KMS-11 (cell line): ENCODE measurements at regions not wholly inside any gene's neighbourhood (a gene's known extent, or its start where the extent isn't known, plus 50 kb on each side); places are given as distances from the start of the nearest gene placed in this dataset.

Source experiments
- H2AFZ ChIP-seq: fragments of 200-600 bp; sonication (generic); 2 replicates; pipeline ENCODE4 v1.6.1; 2016; ENCODE audit warnings: antibody characterized with exemption, mixed run types, low read depth
- H3K27ac ChIP-seq: fragments of 200-600 bp; sonication (generic); 2 replicates; pipeline ENCODE4 v1.6.1; 2016; ENCODE audit warnings: mild to moderate bottlenecking, mixed run types
- H3K27me3 ChIP-seq: fragments of 200-600 bp; sonication (generic); 2 replicates; pipeline ENCODE4 v1.6.1; 2017; ENCODE audit warnings: mild to moderate bottlenecking, low read depth, mixed run types, moderate library complexity; ENCODE audit not compliant: insufficient read depth
- H3K36me3 ChIP-seq: fragments of 200-600 bp; sonication (generic); 2 replicates; pipeline ENCODE4 v1.6.1; 2017; ENCODE audit warnings: mild to moderate bottlenecking, mixed run types; ENCODE audit not compliant: insufficient read depth
- H3K4me1 ChIP-seq: fragments of 200-600 bp; sonication (generic); 2 replicates; pipeline ENCODE4 v1.6.1; 2016; ENCODE audit warnings: mild to moderate bottlenecking, low read depth, mixed run types; ENCODE audit not compliant: poor library complexity, severe bottlenecking
- H3K4me2 ChIP-seq: fragments of 200-600 bp; sonication (generic); 2 replicates; pipeline ENCODE4 v1.7.0; 2016; ENCODE audit warnings: mild to moderate bottlenecking, mixed run types
- H3K4me3 ChIP-seq: fragments of 200-600 bp; sonication (generic); IDR thresholded peaks from 2 replicates; pipeline ENCODE4 v1.6.1; 2017; ENCODE audit warnings: low read depth, low read length, mixed read lengths; ENCODE audit not compliant: insufficient read depth
- H3K79me2 ChIP-seq: fragments of 200-600 bp; sonication (generic); 2 replicates; pipeline ENCODE4 v1.6.1; 2016; ENCODE audit warnings: low read depth, mixed run types; ENCODE audit not compliant: insufficient read depth
- H3K9ac ChIP-seq: fragments of 200-600 bp; sonication (generic); 2 replicates; pipeline ENCODE4 v1.6.1; 2016; ENCODE audit warnings: mild to moderate bottlenecking, mixed run types
- H4K20me1 ChIP-seq: fragments of 200-600 bp; sonication (generic); 2 replicates; pipeline ENCODE4 v1.6.1; 2016; ENCODE audit warnings: mild to moderate bottlenecking, mixed run types; ENCODE audit not compliant: insufficient read depth
- TF ChIP-seq, protein P1 (sequence below): fragments of 200-600 bp; sonication (generic); conservative IDR thresholded peaks from 2 replicates; pipeline ENCODE4 v1.6.1; 2017; ENCODE audit warnings: low read depth, mild to moderate bottlenecking, antibody characterized with exemption, low read length, moderate library complexity, mixed read lengths

DNA sequence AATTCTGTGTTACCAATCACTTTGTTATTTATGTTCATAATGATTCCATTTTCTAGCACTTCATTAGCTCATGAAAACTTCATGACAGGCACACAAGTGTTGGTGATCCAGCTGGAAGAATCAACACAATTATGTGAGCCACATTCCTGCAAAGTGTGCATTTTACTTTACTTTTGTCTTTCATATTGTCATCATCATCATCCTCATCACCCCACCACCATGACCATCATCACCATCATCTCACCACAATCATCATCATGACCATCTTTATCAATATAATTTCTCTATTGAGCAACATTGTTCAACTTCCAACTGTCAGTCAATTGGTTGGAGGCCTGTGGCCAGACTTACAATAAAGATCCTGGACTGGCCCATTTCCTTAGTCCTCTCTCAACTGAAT, 159.4 kb upstream of the PRSS16 start:
- Histone ChIP-seq H3K36me3 (no peaks in the 10 kb centered on the region), H2AFZ (no peak overlapping the region), H4K20me1 (no peaks in the 10 kb centered on the region), H3K4me3 (no peak overlapping the region), H3K9ac (no peak overlapping the region), H3K4me1 (no peaks in the 10 kb centered on the region), H3K79me2 (no peaks in the 10 kb centered on the region), H3K27me3 (no peaks in the 10 kb centered on the region), H3K4me2 (no peak overlapping the region), H3K27ac (no peak overlapping the region)
- TF ChIP-seq, protein P1, sequence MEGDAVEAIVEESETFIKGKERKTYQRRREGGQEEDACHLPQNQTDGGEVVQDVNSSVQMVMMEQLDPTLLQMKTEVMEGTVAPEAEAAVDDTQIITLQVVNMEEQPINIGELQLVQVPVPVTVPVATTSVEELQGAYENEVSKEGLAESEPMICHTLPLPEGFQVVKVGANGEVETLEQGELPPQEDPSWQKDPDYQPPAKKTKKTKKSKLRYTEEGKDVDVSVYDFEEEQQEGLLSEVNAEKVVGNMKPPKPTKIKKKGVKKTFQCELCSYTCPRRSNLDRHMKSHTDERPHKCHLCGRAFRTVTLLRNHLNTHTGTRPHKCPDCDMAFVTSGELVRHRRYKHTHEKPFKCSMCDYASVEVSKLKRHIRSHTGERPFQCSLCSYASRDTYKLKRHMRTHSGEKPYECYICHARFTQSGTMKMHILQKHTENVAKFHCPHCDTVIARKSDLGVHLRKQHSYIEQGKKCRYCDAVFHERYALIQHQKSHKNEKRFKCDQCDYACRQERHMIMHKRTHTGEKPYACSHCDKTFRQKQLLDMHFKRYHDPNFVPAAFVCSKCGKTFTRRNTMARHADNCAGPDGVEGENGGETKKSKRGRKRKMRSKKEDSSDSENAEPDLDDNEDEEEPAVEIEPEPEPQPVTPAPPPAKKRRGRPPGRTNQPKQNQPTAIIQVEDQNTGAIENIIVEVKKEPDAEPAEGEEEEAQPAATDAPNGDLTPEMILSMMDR, result no peak

DNA sequence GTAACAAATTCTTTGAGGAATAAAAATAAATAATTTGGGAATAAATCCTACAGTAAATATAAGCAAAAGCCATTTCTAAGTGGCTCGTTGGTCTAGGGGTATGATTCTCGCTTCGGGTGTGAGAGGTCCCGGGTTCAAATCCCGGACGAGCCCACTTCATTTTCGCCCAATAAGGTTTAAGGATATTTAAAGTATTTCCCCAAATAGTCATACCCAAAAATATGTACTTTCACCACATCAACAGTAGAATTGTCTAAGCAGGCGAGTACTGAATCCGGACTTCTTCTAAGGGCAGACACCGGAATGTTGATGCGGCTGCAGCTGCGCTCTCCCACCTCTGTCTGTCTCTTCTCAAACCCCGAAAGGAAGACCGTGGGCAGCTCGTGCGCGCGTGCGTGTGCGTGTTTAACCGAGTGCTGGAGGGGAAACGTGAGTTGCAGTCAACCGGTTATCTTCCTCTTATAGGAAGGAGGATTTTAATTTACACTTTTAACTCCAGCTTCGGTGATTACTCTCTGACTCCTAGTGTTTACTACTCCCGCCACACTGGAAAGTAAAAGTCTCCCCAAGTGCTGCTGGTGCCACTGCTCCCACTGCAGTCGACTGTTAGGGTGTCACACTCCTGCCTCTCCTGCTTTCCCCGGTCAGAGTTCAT, 155.7 kb upstream of the PRSS16 start:
- H3K4me2 ChIP-seq, result no peak overlapping the region
- TF ChIP-seq, protein P1, result no peak
- H2AFZ ChIP-seq, result no peak overlapping the region
- no peaks in the 10 kb centered on the region for H3K27me3 ChIP-seq
- H4K20me1 ChIP-seq, result no peaks in the 10 kb centered on the region
- no peak overlapping the region for H3K27ac ChIP-seq
- no peak overlapping the region for H3K9ac ChIP-seq
- no peaks in the 10 kb centered on the region for H3K4me1 ChIP-seq
- H3K36me3 ChIP-seq, result no peaks in the 10 kb centered on the region
- H3K79me2 ChIP-seq, result no peaks in the 10 kb centered on the region
- no peak overlapping the region for H3K4me3 ChIP-seq

DNA sequence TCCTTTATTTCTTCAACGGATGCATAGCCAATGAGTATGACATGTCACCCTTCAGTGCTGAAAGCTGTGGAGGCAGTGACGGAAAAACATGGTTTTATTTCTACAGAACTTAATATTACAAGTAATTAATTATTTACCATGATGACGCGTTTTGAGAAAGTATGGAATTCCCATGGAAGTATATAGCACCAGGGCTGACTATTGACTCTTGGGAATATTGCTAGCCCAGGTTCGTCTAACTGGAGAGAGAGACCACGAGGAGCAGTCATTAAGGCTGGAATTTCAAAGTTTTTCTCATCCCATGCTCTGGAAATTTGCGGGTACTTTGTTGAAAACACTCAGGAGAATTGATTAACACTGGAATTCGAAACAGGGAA, 155.2 kb upstream of the PRSS16 start:
- Histone ChIP-seq H3K36me3 (no peaks in the 10 kb centered on the region), H3K9ac (no peak overlapping the region), H4K20me1 (no peaks in the 10 kb centered on the region), H3K4me3 (no peak overlapping the region), H3K4me1 (no peaks in the 10 kb centered on the region), H3K27me3 (no peaks in the 10 kb centered on the region), H2AFZ (no peak overlapping the region), H3K27ac (no peak overlapping the region), H3K4me2 (no peak overlapping the region), H3K79me2 (no peaks in the 10 kb centered on the region)
- TF ChIP-seq, protein P1, result no peak

DNA sequence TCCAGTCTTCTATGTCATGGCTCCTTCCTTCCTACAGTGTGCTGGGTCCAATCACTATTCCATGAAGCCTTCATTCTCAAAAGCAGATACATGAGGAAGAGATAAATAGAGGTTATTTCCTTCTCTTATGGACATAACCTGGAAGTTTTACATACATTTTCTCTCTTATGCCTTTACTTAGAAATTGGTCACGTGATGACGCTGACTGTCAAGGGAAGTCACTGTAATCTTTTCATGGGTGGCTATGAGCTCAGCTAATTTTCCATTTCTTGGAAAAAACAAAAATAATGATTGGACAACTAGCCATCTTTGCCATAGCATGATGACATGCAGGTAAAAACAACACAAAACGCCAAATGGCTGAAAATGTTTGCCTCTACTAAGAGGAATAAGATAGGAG, 151.6 kb upstream of the PRSS16 start:
- no peaks in the 10 kb centered on the region for H3K79me2 ChIP-seq
- no peak overlapping the region for H3K27ac ChIP-seq
- H3K36me3 ChIP-seq, result no peaks in the 10 kb centered on the region
- H3K4me1 ChIP-seq, result no peaks in the 10 kb centered on the region
- no peak overlapping the region for H3K4me2 ChIP-seq
- no peak overlapping the region for H2AFZ ChIP-seq
- TF ChIP-seq, protein P1, result no peak
- no peaks in the 10 kb centered on the region for H3K27me3 ChIP-seq
- no peak overlapping the region for H3K9ac ChIP-seq
- no peaks in the 10 kb centered on the region for H4K20me1 ChIP-seq
- H3K4me3 ChIP-seq, result no peak overlapping the region
